Neural progenitor cell (in vitro differentiated cells): ENCODE measurements at regions not wholly inside any gene's neighbourhood (a gene's known extent, or its start where the extent isn't known, plus 50 kb on each side); places are given as distances from the start of the nearest gene placed in this dataset.
A peak's percentile ranks its signal among the peaks of the same experiment; 100 is the strongest.

Source experiments
- DNase-seq: peaks from one replicate; pipeline ENCODE4 v3.0.0-alpha.2; 2016; ENCODE audit warnings: low spot score
- H2AFZ ChIP-seq: fragments of 200-600 bp; sonication (generic); replicated peaks from 2 replicates; pipeline ENCODE4 v1.6.1; 2016; ENCODE audit warnings: antibody characterized with exemption
- H3F3A ChIP-seq: fragments of 200-600 bp; sonication (generic); 2 replicates; pipeline ENCODE4 v1.6.1; 2016; ENCODE audit warnings: antibody characterized with exemption, low read depth
- H3K27ac ChIP-seq: fragments of 200-600 bp; sonication (generic); 2 replicates; pipeline ENCODE4 v1.5.1; 2016; ENCODE audit warnings: mild to moderate bottlenecking
- H3K27me3 ChIP-seq: fragments of 200-600 bp; sonication (generic); 2 replicates; pipeline ENCODE4 v1.6.1; 2016; ENCODE audit warnings: mild to moderate bottlenecking, moderate library complexity
- H3K36me3 ChIP-seq: fragments of 200-600 bp; sonication (generic); 2 replicates; pipeline ENCODE4 v1.5.1; 2016
- H3K4me1 ChIP-seq: fragments of 200-600 bp; sonication (generic); 2 replicates; pipeline ENCODE4 v1.6.1; 2016; ENCODE audit warnings: mixed run types
- H3K4me2 ChIP-seq: fragments of 200-600 bp; sonication (generic); 2 replicates; pipeline ENCODE4 v1.6.1; 2016
- H3K4me3 ChIP-seq: fragments of 200-600 bp; sonication (generic); 2 replicates; pipeline ENCODE4 v1.5.1; 2016
- H3K79me2 ChIP-seq: fragments of 200-600 bp; sonication (generic); 2 replicates; pipeline ENCODE4 v1.6.1; 2016; ENCODE audit warnings: low read depth
- H3K9ac ChIP-seq: fragments of 200-600 bp; sonication (generic); 2 replicates; pipeline ENCODE4 v1.6.1; 2016
- H3K9me3 ChIP-seq: fragments of 200-600 bp; sonication (generic); 2 replicates; pipeline ENCODE4 v1.5.1; 2016; ENCODE audit warnings: low read depth
- H4K20me1 ChIP-seq: fragments of 200-600 bp; sonication (generic); 2 replicates; pipeline ENCODE4 v1.6.1; 2016; ENCODE audit warnings: low read depth
- H3K27ac Mint-ChIP-seq: 3 replicates; pipeline ENCODE4 v1.8.0; 2021; ENCODE audit warnings: mixed read lengths
- H3K27me3 Mint-ChIP-seq: 2 replicates; pipeline ENCODE4 v1.8.0; 2022; ENCODE audit warnings: low read depth, mild to moderate bottlenecking, inconsistent platforms, moderate library complexity, mixed read lengths; ENCODE audit not compliant: insufficient read depth
- H3K36me3 Mint-ChIP-seq: 3 replicates; pipeline ENCODE4 v1.8.0; 2021; ENCODE audit warnings: mixed read lengths
- H3K4me1 Mint-ChIP-seq: 3 replicates; pipeline ENCODE4 v1.8.0; 2021; ENCODE audit warnings: mixed read lengths
- H3K4me3 Mint-ChIP-seq: 3 replicates; pipeline ENCODE4 v1.8.0; 2021; ENCODE audit warnings: mild to moderate bottlenecking, moderate library complexity, mixed read lengths
- H3K9me3 Mint-ChIP-seq: 3 replicates; pipeline ENCODE4 v1.8.0; 2020; ENCODE audit warnings: mixed read lengths
- EZH2 ChIP-seq: fragments of 200-600 bp; sonication (generic); IDR thresholded peaks from 2 replicates; pipeline ENCODE4 v1.6.1; 2017; ENCODE audit warnings: antibody characterized with exemption, mild to moderate bottlenecking, moderate library complexity
- EZH2phosphoT487 ChIP-seq: fragments of 200-600 bp; sonication (generic); IDR thresholded peaks from 2 replicates; pipeline ENCODE4 v1.6.1; 2017; ENCODE audit warnings: antibody characterized with exemption
- TF ChIP-seq, protein P1 (sequence below): fragments of 200-600 bp; sonication (generic); IDR thresholded peaks from 2 replicates; pipeline ENCODE4 v1.5.1; 2017; ENCODE audit warnings: antibody characterized with exemption, mild to moderate bottlenecking

- Histone ChIP-seq H3K27ac (no peak overlapping the region), H3K36me3 (no peaks in the 10 kb centered on the region), H3K9ac (no peak overlapping the region), H3K4me1 (no peaks in the 10 kb centered on the region), H3K27me3 (no peaks in the 10 kb centered on the region), H3K79me2 (no peaks in the 10 kb centered on the region), H3K4me2 (no peak overlapping the region), H3K9me3 (no peaks in the 10 kb centered on the region), H4K20me1 (no peaks in the 10 kb centered on the region), H3F3A (no peaks in the 10 kb centered on the region), H3K4me3 (no peak overlapping the region), H2AFZ (peak overlapping the region; percentile 72)
- Mint-ChIP-seq H3K9me3 (peaks cover 3% of the 10 kb centered on the region), H3K27me3 (peaks cover 5% of the 10 kb centered on the region), H3K4me1 (peaks cover 6% of the 10 kb centered on the region), H3K27ac (no peak overlapping the region), H3K4me3 (no peak overlapping the region), H3K36me3 (no peaks in the 10 kb centered on the region)
- DNase-seq = peak; percentile 8
- TF ChIP-seq EZH2 (no peak), EZH2phosphoT487 (no peak)
- TF ChIP-seq, protein P1, sequence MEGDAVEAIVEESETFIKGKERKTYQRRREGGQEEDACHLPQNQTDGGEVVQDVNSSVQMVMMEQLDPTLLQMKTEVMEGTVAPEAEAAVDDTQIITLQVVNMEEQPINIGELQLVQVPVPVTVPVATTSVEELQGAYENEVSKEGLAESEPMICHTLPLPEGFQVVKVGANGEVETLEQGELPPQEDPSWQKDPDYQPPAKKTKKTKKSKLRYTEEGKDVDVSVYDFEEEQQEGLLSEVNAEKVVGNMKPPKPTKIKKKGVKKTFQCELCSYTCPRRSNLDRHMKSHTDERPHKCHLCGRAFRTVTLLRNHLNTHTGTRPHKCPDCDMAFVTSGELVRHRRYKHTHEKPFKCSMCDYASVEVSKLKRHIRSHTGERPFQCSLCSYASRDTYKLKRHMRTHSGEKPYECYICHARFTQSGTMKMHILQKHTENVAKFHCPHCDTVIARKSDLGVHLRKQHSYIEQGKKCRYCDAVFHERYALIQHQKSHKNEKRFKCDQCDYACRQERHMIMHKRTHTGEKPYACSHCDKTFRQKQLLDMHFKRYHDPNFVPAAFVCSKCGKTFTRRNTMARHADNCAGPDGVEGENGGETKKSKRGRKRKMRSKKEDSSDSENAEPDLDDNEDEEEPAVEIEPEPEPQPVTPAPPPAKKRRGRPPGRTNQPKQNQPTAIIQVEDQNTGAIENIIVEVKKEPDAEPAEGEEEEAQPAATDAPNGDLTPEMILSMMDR = peak; percentile 37
Measured at GRCh38 chr1:181919542-181919941, 142.0 kb downstream of the ZNF648 start.

GRCh38 chr1:181918880-181919525, 142.5 kb downstream of the ZNF648 start:
- DNase-seq = peak; percentile 21

DNA sequence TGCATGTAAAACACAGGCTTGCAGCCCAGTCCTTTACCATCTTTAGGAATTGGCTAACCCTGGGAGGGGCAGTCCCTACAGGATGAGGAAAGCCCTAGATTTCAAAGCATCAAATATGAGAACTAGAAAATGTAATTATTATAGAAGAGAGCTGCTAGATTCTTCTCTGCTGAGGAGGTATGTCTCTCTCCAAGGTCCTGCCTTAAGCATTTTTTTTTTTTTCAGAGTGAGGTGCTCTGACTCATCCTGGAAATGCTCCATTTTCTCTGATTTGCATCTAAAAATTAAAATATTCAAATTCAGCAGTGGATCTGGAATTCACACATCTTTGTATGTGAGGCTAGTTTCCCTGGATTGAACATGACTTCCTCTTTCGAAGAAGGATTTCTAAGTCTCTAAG, 149.8 kb downstream of the ZNF648 start:
- Histone ChIP-seq H3K4me1 (no peaks in the 10 kb centered on the region), H3K36me3 (no peaks in the 10 kb centered on the region), H3K4me2 (no peak overlapping the region), H3K27ac (no peak overlapping the region), H3K4me3 (no peak overlapping the region), H3K9me3 (no peaks in the 10 kb centered on the region), H4K20me1 (no peaks in the 10 kb centered on the region), H3K27me3 (no peaks in the 10 kb centered on the region), H3F3A (no peaks in the 10 kb centered on the region), H3K79me2 (no peaks in the 10 kb centered on the region), H3K9ac (no peak overlapping the region), H2AFZ (no peak overlapping the region)
- Mint-ChIP-seq H3K36me3 (no peaks in the 10 kb centered on the region), H3K27me3 (no peaks in the 10 kb centered on the region), H3K4me1 (no peaks in the 10 kb centered on the region), H3K4me3 (no peak overlapping the region), H3K9me3 (peaks cover 2% of the 10 kb centered on the region), H3K27ac (no peak overlapping the region)
- TF ChIP-seq EZH2 (no peak), EZH2phosphoT487 (no peak)
- TF ChIP-seq, protein P1 = no peak
- DNase-seq = no peak

More at GRCh38 chr1:181918880-181919525, 142.5 kb downstream of the ZNF648 start:
- peak overlapping the region; percentile 72 for H2AFZ ChIP-seq
- H3K27me3 ChIP-seq = no peaks in the 10 kb centered on the region
- TF ChIP-seq EZH2phosphoT487 (no peak), EZH2 (no peak)
- TF ChIP-seq, protein P1 = no peak
- Mint-ChIP-seq H3K27ac (peak overlapping the region; percentile 88), H3K9me3 (peaks cover 2% of the 10 kb centered on the region), H3K4me3 (no peak overlapping the region), H3K27me3 (peaks cover 5% of the 10 kb centered on the region), H3K36me3 (no peaks in the 10 kb centered on the region), H3K4me1 (peaks cover 6% of the 10 kb centered on the region)
- H3K4me1 ChIP-seq = no peaks in the 10 kb centered on the region
- H3K79me2 ChIP-seq = no peaks in the 10 kb centered on the region
- H3F3A ChIP-seq = no peaks in the 10 kb centered on the region
- H3K9ac ChIP-seq = no peak overlapping the region
- H3K4me3 ChIP-seq = no peak overlapping the region
- H4K20me1 ChIP-seq = no peaks in the 10 kb centered on the region
- H3K4me2 ChIP-seq = no peak overlapping the region
- no peak overlapping the region for H3K27ac ChIP-seq
- no peaks in the 10 kb centered on the region for H3K9me3 ChIP-seq
- H3K36me3 ChIP-seq = no peaks in the 10 kb centered on the region
